ENCODE measurements at regions not wholly inside any gene's neighbourhood (a gene's known extent, or its start where the extent isn't known, plus 50 kb on each side); places are given as distances from the start of the nearest gene placed in this dataset.

DNA sequence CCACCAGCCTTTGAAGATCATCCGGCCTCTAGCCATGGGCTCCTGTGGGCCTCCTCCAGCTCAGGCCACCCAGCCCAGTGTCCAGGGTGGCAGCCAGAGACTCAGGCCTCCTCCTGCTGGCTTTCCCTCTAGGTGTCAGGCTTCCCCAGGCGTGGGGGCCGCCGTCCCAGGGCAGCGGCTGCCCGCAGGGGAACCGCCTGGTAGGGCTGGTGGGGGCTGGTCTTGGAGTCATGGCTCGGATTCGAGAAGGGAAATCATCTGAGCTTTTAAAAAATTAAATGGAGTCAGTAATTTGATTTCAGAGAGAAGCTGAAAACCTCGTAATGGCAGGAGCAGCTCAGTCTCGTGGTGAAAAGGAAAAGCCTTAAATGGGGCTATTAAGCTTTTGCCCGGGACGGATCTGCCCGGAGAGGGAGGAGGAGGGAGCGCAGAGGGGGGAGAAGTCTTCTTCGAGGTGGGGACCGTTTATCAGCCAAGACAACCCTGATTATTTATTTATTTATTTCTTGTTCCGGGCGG is 66.4 kb upstream of the TARDBP start:
- no peak for DNase-seq (ENCODE audit: low read depth in 1 of 2, low spot score in 1 of 2)
- ChIA-PET POLR2A (no interaction called here), CTCF (interaction anchor here (1.0 to 2.0 kb wide), 3 partner anchors 10 to 451 kb away, joined by 3 to 6 read pairs (median 3); no protein-coding TSS in a partner anchor)
- no peak for TF ChIP-seq CHD4 (IDR thresholded peaks at IDR 0.05; ENCODE audit: borderline replicate concordance)
- TF ChIP-seq MAZ (IDR thresholded peaks at IDR 0.05; ENCODE audit: borderline replicate concordance, low read depth, low read length) = no peak
- no peak for TF ChIP-seq NPAS2 (CRISPR knock-in tag; IDR thresholded peaks at IDR 0.05; ENCODE audit: borderline replicate concordance)
- TF ChIP-seq EP300 (IDR thresholded peaks at IDR 0.05) = no peak
- TF ChIP-seq, protein P1, sequence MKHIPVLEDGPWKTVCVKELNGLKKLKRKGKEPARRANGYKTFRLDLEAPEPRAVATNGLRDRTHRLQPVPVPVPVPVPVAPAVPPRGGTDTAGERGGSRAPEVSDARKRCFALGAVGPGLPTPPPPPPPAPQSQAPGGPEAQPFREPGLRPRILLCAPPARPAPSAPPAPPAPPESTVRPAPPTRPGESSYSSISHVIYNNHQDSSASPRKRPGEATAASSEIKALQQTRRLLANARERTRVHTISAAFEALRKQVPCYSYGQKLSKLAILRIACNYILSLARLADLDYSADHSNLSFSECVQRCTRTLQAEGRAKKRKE (CRISPR knock-in tag; IDR thresholded peaks at IDR 0.05; ENCODE audit: low read depth) = no peak
- no peak for TF ChIP-seq PHF8 (IDR thresholded peaks at IDR 0.05; ENCODE audit: borderline replicate concordance, low read depth)
- TF ChIP-seq, protein P2, sequence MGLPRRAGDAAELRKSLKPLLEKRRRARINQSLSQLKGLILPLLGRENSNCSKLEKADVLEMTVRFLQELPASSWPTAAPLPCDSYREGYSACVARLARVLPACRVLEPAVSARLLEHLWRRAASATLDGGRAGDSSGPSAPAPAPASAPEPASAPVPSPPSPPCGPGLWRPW (IDR thresholded peaks at IDR 0.05) = no peak
- TF ChIP-seq REST (IDR thresholded peaks at IDR 0.05) = no peak
- no peak for TF ChIP-seq RARB (CRISPR knock-in tag; IDR thresholded peaks at IDR 0.05)
- no peak for TF ChIP-seq CBX2 (IDR thresholded peaks at IDR 0.05; ENCODE audit: borderline replicate concordance, low read depth)
- no peak for TF ChIP-seq HDAC2 (IDR thresholded peaks at IDR 0.05)
- TF ChIP-seq, protein P3, sequence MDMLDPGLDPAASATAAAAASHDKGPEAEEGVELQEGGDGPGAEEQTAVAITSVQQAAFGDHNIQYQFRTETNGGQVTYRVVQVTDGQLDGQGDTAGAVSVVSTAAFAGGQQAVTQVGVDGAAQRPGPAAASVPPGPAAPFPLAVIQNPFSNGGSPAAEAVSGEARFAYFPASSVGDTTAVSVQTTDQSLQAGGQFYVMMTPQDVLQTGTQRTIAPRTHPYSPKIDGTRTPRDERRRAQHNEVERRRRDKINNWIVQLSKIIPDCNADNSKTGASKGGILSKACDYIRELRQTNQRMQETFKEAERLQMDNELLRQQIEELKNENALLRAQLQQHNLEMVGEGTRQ (IDR thresholded peaks at IDR 0.05) = no peak
- TF ChIP-seq RFX5 (IDR thresholded peaks at IDR 0.05) = no peak
- no peak for TF ChIP-seq CHD2 (IDR thresholded peaks at IDR 0.05; ENCODE audit: low read length, partially characterized antibody)
- no peak for TF ChIP-seq FOSL2 (IDR thresholded peaks at IDR 0.05)
- no peak for TF ChIP-seq FOSL2 (CRISPR knock-in tag; IDR thresholded peaks at IDR 0.05)
- TF ChIP-seq KDM5A (IDR thresholded peaks at IDR 0.05) = no peak
- TF ChIP-seq SMC3 (IDR thresholded peaks at IDR 0.05) = no peak
- TF ChIP-seq JUNB (IDR thresholded peaks at IDR 0.05) = no peak
- Histone ChIP-seq H3K27ac (no peak overlapping the region), H3K4me1 (0 out of 3 replicates have a peak, but pooled peaks cover 3% of the 10 kb centered on the region), H3K4me2 (no peak overlapping the region), H3K9me3 (no peaks in the 10 kb centered on the region), H3K4me3 (no peak overlapping the region)
- no peak for ATAC-seq
- 79% methylated on average over 18 of the region's 19 CpGs for WGBS (ENCODE audit: missing lambda C conversion rate)
- no peak for FAIRE-seq

DNA sequence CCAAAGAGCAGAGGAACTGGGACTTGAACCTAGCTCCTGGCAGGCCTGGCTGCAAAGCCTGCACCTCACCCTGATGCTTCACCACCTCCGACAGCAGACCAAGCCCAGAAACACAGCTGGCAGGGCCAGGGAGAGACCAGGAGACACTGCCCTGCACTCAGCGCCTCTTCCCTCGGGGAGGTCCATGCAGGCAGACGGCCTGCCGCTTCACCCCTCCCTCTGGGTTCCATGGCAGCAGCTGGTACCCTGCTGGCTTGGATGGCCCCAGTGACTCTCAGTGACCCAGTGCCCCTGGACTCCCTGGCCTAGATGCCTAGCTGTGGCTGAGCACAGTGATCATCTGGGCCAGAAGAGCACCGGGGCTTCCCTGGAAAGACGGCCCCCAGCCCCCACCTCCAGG is 65.3 kb upstream of the TARDBP start:
- DNase-seq (ENCODE audit: low read depth in 1 of 2, low spot score in 1 of 2) (no peak), ATAC-seq (no peak), FAIRE-seq (no peak)
- Histone ChIP-seq H3K4me1 (0 out of 3 replicates have a peak, but pooled peaks cover 3% of the 10 kb centered on the region), H3K27ac (no peak overlapping the region), H3K4me2 (no peak overlapping the region), H3K4me3 (no peak overlapping the region), H3K9me3 (no peaks in the 10 kb centered on the region)
- WGBS (ENCODE audit: missing lambda C conversion rate) = 80% methylated on average over 1 of the region's 7 CpGs
- POLR2A ChIA-PET = no interaction called here
- no peak for TF ChIP-seq HOXA7 (CRISPR knock-in tag; IDR thresholded peaks at IDR 0.05)
- TF ChIP-seq, protein P1 (CRISPR knock-in tag; IDR thresholded peaks at IDR 0.05; ENCODE audit: low read depth) = no peak
- TF ChIP-seq HDAC2 (IDR thresholded peaks at IDR 0.05) = no peak
- TF ChIP-seq SMC3 (IDR thresholded peaks at IDR 0.05) = no peak
- TF ChIP-seq, protein P4, sequence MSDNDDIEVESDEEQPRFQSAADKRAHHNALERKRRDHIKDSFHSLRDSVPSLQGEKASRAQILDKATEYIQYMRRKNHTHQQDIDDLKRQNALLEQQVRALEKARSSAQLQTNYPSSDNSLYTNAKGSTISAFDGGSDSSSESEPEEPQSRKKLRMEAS (IDR thresholded peaks at IDR 0.05) = no peak
- no peak for TF ChIP-seq EHF (CRISPR knock-in tag; IDR thresholded peaks at IDR 0.05)
- no peak for TF ChIP-seq ZSCAN20 (CRISPR knock-in tag; IDR thresholded peaks at IDR 0.05)
- no peak for TF ChIP-seq PHF8 (IDR thresholded peaks at IDR 0.05; ENCODE audit: borderline replicate concordance, low read depth)
- TF ChIP-seq CEBPB (IDR thresholded peaks at IDR 0.05) = no peak
- TF ChIP-seq TFCP2L1 (CRISPR knock-in tag; IDR thresholded peaks at IDR 0.05) = no peak
- TF ChIP-seq, protein P2 (IDR thresholded peaks at IDR 0.05) = no peak
- TF ChIP-seq NR3C1 (IDR thresholded peaks at IDR 0.05) = no peak
- TF ChIP-seq HEYL (CRISPR knock-in tag; IDR thresholded peaks at IDR 0.05) = no peak
- no peak for TF ChIP-seq ESRRA (IDR thresholded peaks at IDR 0.05; ENCODE audit: borderline replicate concordance, low read length)
- TF ChIP-seq HOXB13 (CRISPR knock-in tag; IDR thresholded peaks at IDR 0.05; ENCODE audit: low read depth) = no peak
- CTCF ChIA-PET = interaction anchor here (1.1 to 2.0 kb wide), 2 partner anchors 445 to 452 kb away, joined by 3 to 6 read pairs; no protein-coding TSS in a partner anchor
